Body of pancreas (tissue), 4 donors: ENCODE measurements at regions not wholly inside any gene's neighbourhood (a gene's known extent, or its start where the extent isn't known, plus 50 kb on each side); places are given as distances from the start of the nearest gene placed in this dataset.

Source experiments
- ATAC-seq: fragments of 150-250 bp; one replicate; pipeline ENCODE4 v1.9.1; 2016
- DNase-seq, 4 donors: peaks; one replicate each; pipeline ENCODE4 v3.0.0-alpha.2; 2019
- H3K27ac ChIP-seq, 4 donors: fragments of 200-600 bp; sonication (generic); 1 replicate in 3 of 4; 2 replicates in 1 of 4; pipeline versions ENCODE4 v1.5.1 to v1.6.1; 2016 to 2019; ENCODE audit warnings: mild to moderate bottlenecking in 1 of 4, mixed read lengths in 1 of 4, moderate library complexity in 1 of 4
- H3K27me3 ChIP-seq, 2 donors: fragments of 200-600 bp; sonication (generic); one replicate each; pipeline ENCODE4 v1.6.0; 2016; ENCODE audit warnings: mild to moderate bottlenecking in 1 of 2
- H3K36me3 ChIP-seq, 2 donors: fragments of 200-600 bp; sonication (generic); replicated peaks in 1 of 2; 2 replicates each; pipeline ENCODE4 v1.5.1; 2016; ENCODE audit warnings: low read depth in 2 of 2; ENCODE audit not compliant: insufficient read depth in 1 of 2
- H3K4me1 ChIP-seq: fragments of 200-600 bp; sonication (generic); one replicate; pipeline ENCODE4 v1.6.0; 2016
- H3K4me3 ChIP-seq, 2 donors: fragments of 200-600 bp; sonication (generic); 1 replicate in 1 of 2; 2 replicates in 1 of 2; pipeline ENCODE4 v1.5.1; 2016 to 2019
- H3K9me3 ChIP-seq, 3 donors: fragments of 200-600 bp; sonication (generic); 1 replicate in 2 of 3; 2 replicates in 1 of 3; pipeline ENCODE4 v1.5.1; 2016
- POLR2A ChIP-seq, 3 donors: fragments of 450-650 bp; IDR thresholded peaks; one replicate each; pipeline ENCODE4 v1.6.1; 2016; ENCODE audit warnings: antibody characterized with exemption in 3 of 3, mild to moderate bottlenecking in 2 of 3
- WGBS, 2 donors: methylation state at CpG; one replicate each; pipeline ENCODE4 v1.1.5; 2017; 5-methylcytosine and 5-hydroxymethylcytosine counted together
- intact Hi-C: fragments of 100-400 bp; cut with DNase I; formaldehyde crosslinking; loops from one replicate; pipeline ENCODE4 v1.15.1; 2023
- TF ChIP-seq, protein P1 (sequence below), 7 experiments: fragments of 450-650 bp in 4 of 7; fragments of 200-600 bp in 3 of 7; sonication (generic) in 3 of 7; IDR thresholded peaks; one replicate each; pipeline ENCODE4 v1.5.1; 2016 to 2019; ENCODE audit warnings: antibody characterized with exemption in 7 of 7

GRCh38 chr2:238709325-238710025 lies 138.4 kb upstream of the TWIST2 start:
- DNase-seq = no peak
- no peaks in the 10 kb centered on the region for H3K27me3 ChIP-seq
- no peak overlapping the region for H3K4me3 ChIP-seq
- H3K27ac ChIP-seq = no peak overlapping the region
- H3K9me3 ChIP-seq = no peaks in the 10 kb centered on the region
- H3K36me3 ChIP-seq = no peaks in the 10 kb centered on the region
- H3K4me1 ChIP-seq = no peaks in the 10 kb centered on the region
- WGBS, 2 donors = 64 to 66% methylated on average over 6 of the region's 6 CpGs
- TF ChIP-seq, protein P1, sequence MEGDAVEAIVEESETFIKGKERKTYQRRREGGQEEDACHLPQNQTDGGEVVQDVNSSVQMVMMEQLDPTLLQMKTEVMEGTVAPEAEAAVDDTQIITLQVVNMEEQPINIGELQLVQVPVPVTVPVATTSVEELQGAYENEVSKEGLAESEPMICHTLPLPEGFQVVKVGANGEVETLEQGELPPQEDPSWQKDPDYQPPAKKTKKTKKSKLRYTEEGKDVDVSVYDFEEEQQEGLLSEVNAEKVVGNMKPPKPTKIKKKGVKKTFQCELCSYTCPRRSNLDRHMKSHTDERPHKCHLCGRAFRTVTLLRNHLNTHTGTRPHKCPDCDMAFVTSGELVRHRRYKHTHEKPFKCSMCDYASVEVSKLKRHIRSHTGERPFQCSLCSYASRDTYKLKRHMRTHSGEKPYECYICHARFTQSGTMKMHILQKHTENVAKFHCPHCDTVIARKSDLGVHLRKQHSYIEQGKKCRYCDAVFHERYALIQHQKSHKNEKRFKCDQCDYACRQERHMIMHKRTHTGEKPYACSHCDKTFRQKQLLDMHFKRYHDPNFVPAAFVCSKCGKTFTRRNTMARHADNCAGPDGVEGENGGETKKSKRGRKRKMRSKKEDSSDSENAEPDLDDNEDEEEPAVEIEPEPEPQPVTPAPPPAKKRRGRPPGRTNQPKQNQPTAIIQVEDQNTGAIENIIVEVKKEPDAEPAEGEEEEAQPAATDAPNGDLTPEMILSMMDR (IDR thresholded peaks at IDR 0.05) = no peak
- no peak for TF ChIP-seq POLR2A (IDR thresholded peaks at IDR 0.05)
- intact Hi-C loops = no loop called here
- no peak for ATAC-seq

- TF ChIP-seq POLR2A (IDR thresholded peaks at IDR 0.05) = no peak
- TF ChIP-seq, protein P1 (IDR thresholded peaks at IDR 0.05) = no peak
- Histone ChIP-seq H3K9me3 (no peaks in the 10 kb centered on the region), H3K36me3 (no peaks in the 10 kb centered on the region), H3K27ac (no peak overlapping the region), H3K4me1 (no peaks in the 10 kb centered on the region), H3K27me3 (no peaks in the 10 kb centered on the region), H3K4me3 (no peak overlapping the region)
- ATAC-seq (no peak), DNase-seq (no peak)
- intact Hi-C loops = no loop called here
- 37 to 38% methylated on average over 1 of the region's 1 CpG for WGBS, 2 donors
Observed at GRCh38 chr2:238710032-238710735, 137.7 kb upstream of the TWIST2 start.

- TF ChIP-seq POLR2A (IDR thresholded peaks at IDR 0.05) = no peak
- TF ChIP-seq, protein P1 (IDR thresholded peaks at IDR 0.05) = no peak
- H3K4me3 ChIP-seq = no peak overlapping the region
- H3K27me3 ChIP-seq = no peaks in the 10 kb centered on the region
- no peaks in the 10 kb centered on the region for H3K4me1 ChIP-seq
- no peaks in the 10 kb centered on the region for H3K36me3 ChIP-seq
- intact Hi-C loops = no loop called here
- ATAC-seq (no peak), DNase-seq (no peak)
- no peak overlapping the region for H3K27ac ChIP-seq
- 85% methylated on average over 4 of the region's 4 CpGs for WGBS, 2 donors
- no peaks in the 10 kb centered on the region for H3K9me3 ChIP-seq
Observed at GRCh38 chr2:238710787-238711186, 137.1 kb upstream of the TWIST2 start.

GRCh38 chr2:238711346-238711745 lies 136.5 kb upstream of the TWIST2 start:
- Histone ChIP-seq H3K36me3 (no peaks in the 10 kb centered on the region), H3K4me3 (no peak overlapping the region), H3K9me3 (no peaks in the 10 kb centered on the region), H3K27me3 (no peaks in the 10 kb centered on the region), H3K27ac (no peak overlapping the region), H3K4me1 (no peaks in the 10 kb centered on the region)
- TF ChIP-seq, protein P1 (IDR thresholded peaks at IDR 0.05) = no peak
- no peak for TF ChIP-seq POLR2A (IDR thresholded peaks at IDR 0.05)
- no peak for ATAC-seq
- DNase-seq = no peak
- intact Hi-C loops = no loop called here
- 49 to 57% methylated on average over 5 of the region's 5 CpGs for WGBS, 2 donors
